ENCODE measurements at regions not wholly inside any gene's neighbourhood (a gene's known extent, or its start where the extent isn't known, plus 50 kb on each side); places are given as distances from the start of the nearest gene placed in this dataset.

DNA sequence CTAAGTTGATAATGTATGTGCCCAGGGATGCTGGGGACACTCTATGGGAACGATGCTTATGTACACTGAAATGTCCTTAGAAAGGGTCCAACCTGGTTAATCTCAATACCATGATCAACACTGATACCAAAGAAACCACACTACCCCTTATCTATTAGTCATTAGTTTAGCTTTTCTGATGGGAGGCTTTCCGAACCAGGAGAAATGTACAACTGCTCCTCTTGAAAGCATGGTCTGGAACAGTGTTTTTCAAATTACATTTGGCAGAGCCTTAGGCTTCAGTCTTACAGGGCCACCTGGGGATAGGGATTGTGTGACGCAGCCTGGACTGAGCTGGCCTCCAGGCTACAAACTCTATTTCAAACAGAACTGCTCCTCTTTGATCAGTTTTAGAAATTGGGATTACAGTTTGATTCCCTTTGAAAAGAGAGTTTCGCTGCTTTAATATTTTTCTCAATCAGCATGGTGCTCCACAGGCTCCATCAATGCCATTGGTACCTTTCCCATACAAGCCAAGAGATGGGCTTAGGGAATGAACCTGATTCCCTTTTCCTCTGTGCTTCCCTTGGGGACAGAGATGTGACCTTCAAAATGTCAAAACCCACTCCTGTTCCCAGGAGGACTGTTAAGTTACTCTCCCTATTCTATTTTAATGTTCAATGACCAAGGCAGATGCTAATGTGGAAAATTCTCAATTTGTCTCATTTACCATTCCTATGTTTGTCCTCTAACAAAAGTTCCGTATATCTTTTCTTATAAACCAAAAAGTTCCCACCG, 296.0 kb upstream of the ADAMTS9 start:
- Histone ChIP-seq H3K27ac (no peak overlapping the region), H3K9me3 (no peaks in the 10 kb centered on the region), H3K27me3 (no peaks in the 10 kb centered on the region), H3K4me3 (replicated peaks in 1 of 3) (no peak overlapping the region), H3K4me1 (no peaks in the 10 kb centered on the region), H3K36me3 (no peaks in the 10 kb centered on the region)
- TF ChIP-seq CTCF (IDR thresholded peaks at IDR 0.05) (peak in 2 of 6 experiments; percentile 34 to 38), POLR2A (IDR thresholded peaks at IDR 0.05) (no peak)
- intact Hi-C loops (cut with DNase I): no loop called here
- WGBS, 2 donors: 72 to 74% methylated on average over 6 of the region's 6 CpGs
- peak; percentile 19 to 38 for DNase-seq

DNA sequence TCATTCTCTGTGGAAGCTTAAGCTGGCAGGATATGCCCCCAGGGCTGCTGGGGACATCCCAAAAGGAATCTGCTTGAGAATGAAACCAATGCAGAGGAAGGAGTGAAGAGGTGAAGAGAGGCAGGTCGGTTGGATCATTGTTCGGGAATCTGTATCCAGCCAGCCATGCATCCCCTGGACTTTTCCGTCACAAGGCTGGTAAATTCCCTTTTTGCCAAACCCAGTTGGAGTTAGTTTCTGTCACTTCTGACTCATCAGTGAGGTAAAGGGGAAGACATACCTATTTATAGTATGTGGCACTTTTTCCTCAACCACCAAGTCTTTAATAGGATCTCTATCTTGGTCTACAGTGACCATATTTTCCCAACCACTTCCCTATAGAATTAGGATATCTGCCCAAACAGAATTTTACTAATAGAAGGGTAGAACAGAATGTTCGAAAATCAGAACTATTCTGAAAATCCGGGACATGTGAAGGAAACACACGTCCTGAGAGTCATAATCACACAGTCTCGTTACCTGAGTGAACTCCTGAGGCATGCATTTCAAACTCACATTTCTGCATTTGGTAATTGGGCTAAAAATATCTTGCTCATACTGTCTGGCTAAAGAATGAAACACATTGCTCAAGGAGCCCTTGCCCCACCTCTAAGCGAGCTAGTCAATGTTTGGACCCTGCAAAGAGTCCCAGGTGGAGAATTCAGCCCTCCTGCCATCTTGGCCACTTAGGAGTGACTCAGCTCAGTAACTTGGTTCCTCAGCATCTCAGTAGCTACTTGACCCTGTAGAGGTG, 289.7 kb upstream of the ADAMTS9 start:
- Histone ChIP-seq H3K27me3 (no peaks in the 10 kb centered on the region), H3K27ac (no peak overlapping the region), H3K9me3 (no peaks in the 10 kb centered on the region), H3K36me3 (no peaks in the 10 kb centered on the region), H3K4me3 (replicated peaks in 1 of 3) (no peak overlapping the region), H3K4me1 (no peaks in the 10 kb centered on the region)
- TF ChIP-seq POLR2A (IDR thresholded peaks at IDR 0.05): no peak
- TF ChIP-seq CTCF (IDR thresholded peaks at IDR 0.05): no peak
- 85 to 92% methylated on average over 8 of the region's 8 CpGs for WGBS, 2 donors
- intact Hi-C loops (cut with DNase I): no loop called here
- DNase-seq: no peak

DNA sequence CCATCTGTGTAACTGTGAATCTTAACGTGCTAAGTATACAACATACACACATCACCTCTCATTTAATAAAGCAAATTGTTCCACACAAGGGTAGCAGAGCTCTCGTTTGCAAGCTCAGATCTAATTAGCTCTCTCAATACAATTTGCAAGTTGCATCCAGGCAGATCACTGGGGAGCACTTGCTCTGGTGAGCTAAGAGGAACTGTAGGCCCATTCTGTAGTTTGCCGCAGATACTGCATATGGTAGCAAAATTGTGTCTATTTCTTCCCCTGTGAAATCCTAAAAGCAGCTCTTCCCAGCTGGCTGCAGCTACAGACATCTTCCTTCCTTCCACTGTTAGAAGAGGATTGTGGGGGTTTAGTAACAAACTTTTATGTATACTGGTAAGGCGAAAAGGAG, 288.7 kb upstream of the ADAMTS9 start:
- no peak for DNase-seq
- TF ChIP-seq CTCF (IDR thresholded peaks at IDR 0.05) (no peak), POLR2A (IDR thresholded peaks at IDR 0.05) (no peak)
- intact Hi-C loops (cut with DNase I): no loop called here
- peaks cover 0 to 1% of the 10 kb centered on the region in 2 donors for H3K4me1 ChIP-seq
- no peak overlapping the region for H3K27ac ChIP-seq
- no peak overlapping the region for H3K4me3 ChIP-seq (replicated peaks in 1 of 3)
- H3K27me3 ChIP-seq: no peaks in the 10 kb centered on the region
- H3K36me3 ChIP-seq: no peaks in the 10 kb centered on the region
- WGBS, 2 donors: 68 to 70% methylated on average over 4 of the region's 4 CpGs
- no peaks in the 10 kb centered on the region for H3K9me3 ChIP-seq

- Histone ChIP-seq H3K9me3 (no peaks in the 10 kb centered on the region), H3K27ac (no peak overlapping the region), H3K4me3 (replicated peaks in 1 of 3) (no peak overlapping the region), H3K27me3 (no peaks in the 10 kb centered on the region), H3K36me3 (no peaks in the 10 kb centered on the region), H3K4me1 (peaks cover 0 to 9% of the 10 kb centered on the region in 2 donors)
- 90 to 95% methylated on average over 2 of the region's 2 CpGs for WGBS, 2 donors
- intact Hi-C loops (cut with DNase I): no loop called here
- no peak for TF ChIP-seq POLR2A (IDR thresholded peaks at IDR 0.05)
- TF ChIP-seq CTCF (IDR thresholded peaks at IDR 0.05): no peak
- DNase-seq: no peak
Observed at GRCh38 chr3:64975147-64975546, 287.3 kb upstream of the ADAMTS9 start.

DNA sequence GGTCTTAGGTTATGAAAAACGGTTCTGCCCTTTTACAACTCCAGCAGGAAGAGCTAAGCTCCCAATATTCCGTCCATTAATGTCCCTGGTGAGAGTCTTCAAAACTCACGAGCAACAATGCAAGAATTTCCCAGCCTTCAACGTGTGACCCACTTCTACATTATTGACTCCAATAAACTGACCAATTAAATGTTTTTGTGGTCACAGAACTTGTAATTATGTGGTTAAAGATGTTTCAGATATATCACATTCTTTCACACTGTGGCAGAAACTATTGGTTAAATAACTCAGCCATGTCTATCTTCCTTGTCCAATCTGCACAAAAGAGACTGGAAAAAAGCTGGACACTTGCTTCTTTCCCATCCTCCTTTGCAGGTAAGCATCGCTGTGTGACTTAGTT, 286.6 kb upstream of the ADAMTS9 start:
- Histone ChIP-seq H3K4me1 (peaks cover 0 to 9% of the 10 kb centered on the region in 2 donors), H3K4me3 (replicated peaks in 1 of 3) (no peak overlapping the region), H3K27ac (no peak overlapping the region), H3K36me3 (no peaks in the 10 kb centered on the region), H3K9me3 (no peaks in the 10 kb centered on the region), H3K27me3 (no peaks in the 10 kb centered on the region)
- TF ChIP-seq POLR2A (IDR thresholded peaks at IDR 0.05) (no peak), CTCF (IDR thresholded peaks at IDR 0.05) (no peak)
- 87 to 91% methylated on average over 5 of the region's 5 CpGs for WGBS, 2 donors
- intact Hi-C loops (cut with DNase I): no loop called here
- DNase-seq: no peak

All from thyroid gland (tissue), 4 donors.